NCI-H2227 (cell line): ENCODE measurements at regions not wholly inside any gene's neighbourhood (a gene's known extent, or its start where the extent isn't known, plus 50 kb on each side); places are given as distances from the start of the nearest gene placed in this dataset.
A peak's percentile ranks its signal among the peaks of the same experiment; 100 is the strongest.

Source experiments
- DNase-seq: peaks from one replicate; lab custom pipeline; 2025; ENCODE audit not compliant: unreplicated experiment; lab: John Stamatoyannopoulos, UW

- DNase-seq = peak; percentile 25
Observed at GRCh38 chr1:101316799-101317198, 80.0 kb downstream of the S1PR1 start.

- no peak for DNase-seq
Observed at GRCh38 chr1:101317590-101317989, 80.8 kb downstream of the S1PR1 start.

- no peak for DNase-seq
Observed at GRCh38 chr1:101323535-101323934, 86.7 kb downstream of the S1PR1 start.

- DNase-seq = no peak
Observed at GRCh38 chr1:101325144-101325543, 88.3 kb downstream of the S1PR1 start.

- DNase-seq = no peak
Observed at GRCh38 chr1:101330427-101331130, 93.8 kb downstream of the S1PR1 start.

- no peak for DNase-seq
Observed at GRCh38 chr1:101331794-101332193, 95.0 kb downstream of the S1PR1 start.

- no peak for DNase-seq
Observed at GRCh38 chr1:101332633-101333032, 95.8 kb downstream of the S1PR1 start.

- DNase-seq = no peak
Observed at GRCh38 chr1:101333186-101333585, 96.4 kb downstream of the S1PR1 start.

GRCh38 chr1:101337968-101338367 lies 101.1 kb downstream of the S1PR1 start:
- DNase-seq = no peak

- DNase-seq = peak; percentile 37
Observed at GRCh38 chr1:101338714-101339430, 102.1 kb downstream of the S1PR1 start.

GRCh38 chr1:101344745-101345144 lies 107.9 kb downstream of the S1PR1 start:
- DNase-seq = no peak

- DNase-seq = no peak
Observed at GRCh38 chr1:101346419-101346818, 109.6 kb downstream of the S1PR1 start.

- DNase-seq = no peak
Observed at GRCh38 chr1:101356013-101356412, 119.2 kb downstream of the S1PR1 start.

- no peak for DNase-seq
Observed at GRCh38 chr1:101356604-101357443, 120.0 kb downstream of the S1PR1 start.

- peak; percentile 91 for DNase-seq
Observed at GRCh38 chr1:101357444-101357986, 120.7 kb downstream of the S1PR1 start.

- no peak for DNase-seq
Observed at GRCh38 chr1:101360506-101360905, 123.7 kb downstream of the S1PR1 start.

- no peak for DNase-seq
Observed at GRCh38 chr1:101363891-101364318, 127.1 kb downstream of the S1PR1 start.

- no peak for DNase-seq
Observed at GRCh38 chr1:101364370-101365120, 127.7 kb downstream of the S1PR1 start.

- DNase-seq = no peak
Observed at GRCh38 chr1:101365186-101365585, 128.4 kb downstream of the S1PR1 start.

GRCh38 chr1:101365878-101366277 lies 129.1 kb downstream of the S1PR1 start:
- DNase-seq = no peak
